ENCODE measurements at regions not wholly inside any gene's neighbourhood (a gene's known extent, or its start where the extent isn't known, plus 50 kb on each side); places are given as distances from the start of the nearest gene placed in this dataset.

GRCh38 chr2:137826373-137827372, 137.6 kb upstream of the HNMT start:
- TF ChIP-seq EZH2 (IDR thresholded peaks at IDR 0.05) (no peak), POLR2AphosphoS5 (IDR thresholded peaks at IDR 0.05; ENCODE audit: borderline replicate concordance, low read depth, low read length) (no peak), FOXP2 (optimal IDR thresholded peaks at IDR 0.05; ENCODE audit: control extremely low read depth, extremely low read length, insufficient read depth) (no peak)

Measured in SK-N-MC (cell line).